SH-SY5Y (cell line): ENCODE measurements at regions not wholly inside any gene's neighbourhood (a gene's known extent, or its start where the extent isn't known, plus 50 kb on each side); places are given as distances from the start of the nearest gene placed in this dataset.

Experiments used
- GATA2 ChIP-seq: IDR thresholded peaks from 2 replicates; pipeline ENCODE4 v1.6.1; 2011; ENCODE audit warnings: mild to moderate bottlenecking, low read depth, low read length
- GATA3 ChIP-seq: IDR thresholded peaks from 2 replicates; pipeline ENCODE4 v1.6.1; 2011; ENCODE audit warnings: low read depth, mild to moderate bottlenecking, low read length, moderate library complexity

DNA sequence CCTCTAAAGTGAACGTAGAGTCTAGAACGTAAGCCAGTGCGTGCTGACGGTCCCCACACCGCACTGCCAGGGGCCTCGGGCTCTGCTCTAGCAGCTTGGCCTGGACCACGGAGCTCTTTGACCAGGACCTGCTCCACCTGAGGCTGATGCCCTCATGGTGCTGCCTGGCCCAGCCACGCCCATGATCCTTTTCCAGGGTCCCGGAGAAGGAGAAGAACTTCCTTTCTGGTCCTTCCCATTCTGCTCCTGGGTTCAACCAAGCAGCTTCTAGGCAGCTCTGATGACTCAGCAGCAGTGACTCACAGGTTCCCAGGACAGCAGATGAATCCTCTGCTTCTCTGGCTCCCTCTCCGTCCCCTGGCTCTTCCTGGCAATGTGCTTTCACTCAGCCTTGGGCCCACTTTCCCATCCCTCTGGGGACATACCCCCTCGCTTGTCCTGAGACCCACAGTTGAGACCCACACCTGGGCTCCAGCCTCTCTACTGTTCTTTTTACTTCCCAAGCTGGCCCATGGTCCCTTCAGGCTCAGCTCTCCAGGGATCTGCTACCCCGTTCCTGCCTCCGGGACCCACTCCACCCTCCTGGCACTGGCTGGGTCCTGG lies 246.3 kb upstream of the RAB4A start:
- TF ChIP-seq GATA2: no peak
- no peak for TF ChIP-seq GATA3
